ENCODE measurements at regions not wholly inside any gene's neighbourhood (a gene's known extent, or its start where the extent isn't known, plus 50 kb on each side); places are given as distances from the start of the nearest gene placed in this dataset.

DNA sequence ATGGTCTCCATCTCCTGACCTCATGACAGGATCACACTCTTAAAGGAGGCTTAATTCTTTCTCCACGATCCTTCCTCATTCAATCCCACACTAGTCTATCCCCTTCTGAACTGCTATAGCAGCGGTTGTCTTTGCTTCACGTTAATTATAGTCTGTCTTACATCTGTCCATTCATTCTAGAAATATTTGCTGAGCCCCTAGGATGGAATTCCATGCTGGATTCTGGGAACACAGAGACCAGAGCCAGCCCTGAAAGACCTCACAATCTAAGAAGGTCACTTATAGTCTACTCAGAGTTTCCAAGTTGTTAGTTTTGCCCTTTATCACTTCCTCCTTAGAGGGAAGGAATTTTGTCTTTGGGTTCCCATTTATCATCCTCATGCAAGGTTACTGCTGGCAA, 193.5 kb downstream of the GAS1 start:
- Histone ChIP-seq H3K4ac (ENCODE audit: low read depth, low read length) (no peak overlapping the region; the same call in 1 of the 2 replicates), H3K56ac (ENCODE audit: extremely low read depth, insufficient read depth, low read length) (no peak overlapping the region), H3K27me3 (ENCODE audit: control insufficient read depth, insufficient read depth, low read length) (no peaks in the 10 kb centered on the region), H2BK20ac (ENCODE audit: low read depth, low read length) (peak overlapping the region; percentile 23; the same call in 1 of the 2 replicates), H3K23ac (ENCODE audit: low read depth, low read length) (no peak overlapping the region), H3K36me3 (ENCODE audit: control insufficient read depth, insufficient read depth, low read length) (no peaks in the 10 kb centered on the region), H2BK5ac (ENCODE audit: low read depth, low read length, poor library complexity, severe bottlenecking) (no peak overlapping the region), H3K4me1 (ENCODE audit: control insufficient read depth, insufficient read depth, low read length) (peaks cover 8% of the 10 kb centered on the region; the same call in 1 of the 2 replicates), H3K18ac (ENCODE audit: low read depth, low read length) (no peak overlapping the region), H4K8ac (ENCODE audit: low read depth in 2 of 2, low read length in 2 of 2) (no peak overlapping the region), H3K9me3 (ENCODE audit: control insufficient read depth, insufficient read depth, low read length) (no peaks in the 10 kb centered on the region), H2AK5ac (ENCODE audit: low read depth, low read length) (no peak overlapping the region), H3K4me3 (ENCODE audit: insufficient read depth, low read depth, low read length) (no peak overlapping the region), H4K91ac (ENCODE audit: insufficient read depth, low read depth, low read length) (no peak overlapping the region), H2AK9ac (replicated peaks; ENCODE audit: low read depth, low read length, poor library complexity) (no peak overlapping the region), H3K9me1 (ENCODE audit: insufficient read depth, low read length) (peaks cover 7% of the 10 kb centered on the region), H2BK15ac (ENCODE audit: low read depth, low read length) (no peak overlapping the region), H2BK120ac (ENCODE audit: low read depth, low read length) (no peak overlapping the region), H3K27ac (ENCODE audit: insufficient read depth, low read length) (no peak overlapping the region), H3K14ac (replicated peaks; ENCODE audit: low read depth, low read length) (no peak overlapping the region), H3K4me2 (ENCODE audit: low read depth, low read length) (no peak overlapping the region), H3K79me1 (ENCODE audit: low read depth in 1 of 2, low read length in 2 of 2) (no peaks in the 10 kb centered on the region), H2AFZ (replicated peaks; ENCODE audit: low read length, poor library complexity) (no peak overlapping the region), H4K5ac (ENCODE audit: low read depth, low read length) (no peak overlapping the region), H3K9ac (ENCODE audit: low read depth, low read length) (no peak overlapping the region), H4K20me1 (ENCODE audit: insufficient read depth, low read length) (no peaks in the 10 kb centered on the region)
- CTCF ChIA-PET, result no interaction called here
- in situ Hi-C loops (cut with MboI; ENCODE audit: low sequenced_read_pairs), result no loop called here
- dilution Hi-C loops (cut with HindIII; ENCODE audit: low sequenced_read_pairs, unreplicated experiment), result no loop called here
- DNase-seq (no peak), ATAC-seq (ENCODE audit: low read depth) (no peak)
- no CpG with 5 or more reads among the region's 3 CpGs for WGBS, 2 experiments (ENCODE audit: extremely low coverage in 2 of 2, insufficient read length in 1 of 2)
- POLR2A ChIA-PET (ENCODE audit: unreplicated experiment), result no interaction called here
- TF ChIP-seq MXI1 (IDR thresholded peaks at IDR 0.05; ENCODE audit: borderline replicate concordance, low read depth, low read length) (no peak), FOS (IDR thresholded peaks at IDR 0.05; ENCODE audit: low read depth, low read length) (no peak), NFE2L2 (IDR thresholded peaks at IDR 0.05; ENCODE audit: low read depth, low read length) (no peak), MAFK (IDR thresholded peaks at IDR 0.05; ENCODE audit: low read depth, low read length) (no peak), CEBPB (IDR thresholded peaks at IDR 0.05; ENCODE audit: low read depth, low read length) (no peak), MAZ (IDR thresholded peaks at IDR 0.05; ENCODE audit: borderline replicate concordance, low read depth, low read length) (no peak), SMC3 (IDR thresholded peaks at IDR 0.05; ENCODE audit: low read depth, low read length) (no peak), RCOR1 (IDR thresholded peaks at IDR 0.05; ENCODE audit: insufficient replicate concordance, low read length) (no peak), RAD21 (IDR thresholded peaks at IDR 0.05; ENCODE audit: low read length) (no peak)
- TF ChIP-seq, protein P1, sequence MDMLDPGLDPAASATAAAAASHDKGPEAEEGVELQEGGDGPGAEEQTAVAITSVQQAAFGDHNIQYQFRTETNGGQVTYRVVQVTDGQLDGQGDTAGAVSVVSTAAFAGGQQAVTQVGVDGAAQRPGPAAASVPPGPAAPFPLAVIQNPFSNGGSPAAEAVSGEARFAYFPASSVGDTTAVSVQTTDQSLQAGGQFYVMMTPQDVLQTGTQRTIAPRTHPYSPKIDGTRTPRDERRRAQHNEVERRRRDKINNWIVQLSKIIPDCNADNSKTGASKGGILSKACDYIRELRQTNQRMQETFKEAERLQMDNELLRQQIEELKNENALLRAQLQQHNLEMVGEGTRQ (IDR thresholded peaks at IDR 0.05; ENCODE audit: low read depth, low read length), result no peak
- intact Hi-C loops (cut with micrococcal nuclease), result no loop called here
- no TSS peak for BruUV-seq (replicated peaks)
